PC-3 (cell line): ENCODE measurements at regions not wholly inside any gene's neighbourhood (a gene's known extent, or its start where the extent isn't known, plus 50 kb on each side); places are given as distances from the start of the nearest gene placed in this dataset.

Experiments used
- ATAC-seq: fragments of 200-7000 bp; cut with Tn5 transposase; 2 replicates; pipeline ENCODE4 v1.9.1; 2020; ENCODE audit warnings: mild to moderate bottlenecking, moderate library complexity
- BruUV-seq: library from RNA; stranded (reverse); fragments of 400-500 nt; replicated peaks from 2 replicates; lab custom pipeline; 2021; lab: Mats Ljungman, UMichigan
- CTCF ChIA-PET: fragments of 300-600 bp; sonication (Branson Sonifier 250); formaldehyde crosslinking; loops from one replicate; lab custom pipeline; 2022; ENCODE audit warnings: antibody characterized with exemption; lab: Charles Lee
- POLR2A ChIA-PET: fragments of 300-600 bp; sonication (Branson Sonifier 250); formaldehyde crosslinking; loops from one replicate; lab custom pipeline; 2022; ENCODE audit warnings: antibody characterized with exemption; ENCODE audit not compliant: unreplicated experiment; lab: Charles Lee
- DNase-seq: peaks from one replicate; pipeline ENCODE4 v3.0.0-alpha.2; 2015
- H2AFZ ChIP-seq: fragments of 300-600 bp; sonication (generic); 2 replicates; pipeline ENCODE4 v1.6.0; 2016; ENCODE audit warnings: antibody characterized with exemption, low read length
- H3F3A ChIP-seq: fragments of 300-600 bp; sonication (generic); one replicate; pipeline ENCODE4 v1.6.0; 2017; ENCODE audit warnings: antibody characterized with exemption, low read length, control low read depth, mild to moderate bottlenecking; ENCODE audit not compliant: unreplicated experiment
- H3K27ac ChIP-seq: fragments of 300-600 bp; sonication (generic); 2 replicates; pipeline ENCODE4 v1.5.1; 2016; ENCODE audit warnings: mild to moderate bottlenecking, low read length
- H3K27me3 ChIP-seq: fragments of 300-600 bp; sonication (generic); 2 replicates; pipeline ENCODE4 v1.6.1; 2016; ENCODE audit warnings: low read length, mixed read lengths
- H3K36me3 ChIP-seq: fragments of 300-600 bp; sonication (generic); 2 replicates; pipeline ENCODE4 v1.6.1; 2016; ENCODE audit warnings: low read depth, mixed run types, low read length, mixed read lengths
- H3K4me1 ChIP-seq: fragments of 300-600 bp; sonication (generic); 2 replicates; pipeline ENCODE4 v1.5.1; 2016; ENCODE audit warnings: low read length; ENCODE audit not compliant: insufficient read depth
- H3K4me2 ChIP-seq: fragments of 300-600 bp; sonication (generic); 2 replicates; pipeline ENCODE4 v1.6.0; 2016; ENCODE audit warnings: low read length
- H3K4me3 ChIP-seq: fragments of 300-600 bp; sonication (generic); 2 replicates; pipeline ENCODE4 v1.5.1; 2016; ENCODE audit warnings: mild to moderate bottlenecking, low read length, mixed read lengths
- H3K79me2 ChIP-seq: fragments of 300-600 bp; sonication (generic); 2 replicates; pipeline ENCODE4 v1.6.1; 2017; ENCODE audit warnings: low read length, mixed read lengths
- H3K9ac ChIP-seq: fragments of 300-600 bp; sonication (generic); 2 replicates; pipeline ENCODE4 v1.6.0; 2016; ENCODE audit warnings: mild to moderate bottlenecking, low read length
- H3K9me2 ChIP-seq: fragments of 300-600 bp; sonication (generic); replicated peaks from 2 replicates; pipeline ENCODE4 v1.6.1; 2016; ENCODE audit warnings: mixed run types, low read length, mixed read lengths
- H3K9me3 ChIP-seq: fragments of 300-600 bp; sonication (generic); 2 replicates; pipeline ENCODE4 v1.6.1; 2016; ENCODE audit warnings: low read length, mixed read lengths
- H4K20me1 ChIP-seq: fragments of 300-600 bp; sonication (generic); 2 replicates; pipeline ENCODE4 v1.6.1; 2016; ENCODE audit warnings: low read length, mixed read lengths
- CTCF ChIP-seq: fragments of 300-600 bp; sonication (generic); conservative IDR thresholded peaks from 2 replicates; pipeline ENCODE4 v1.5.1; 2017; ENCODE audit warnings: antibody characterized with exemption, low read depth, mild to moderate bottlenecking, low read length
- EZH2 ChIP-seq: fragments of 300-600 bp; sonication (generic); IDR thresholded peaks from one replicate; pipeline ENCODE4 v1.6.1; 2017; ENCODE audit warnings: antibody characterized with exemption, mild to moderate bottlenecking, low read length; ENCODE audit not compliant: unreplicated experiment
- EZH2phosphoT487 ChIP-seq: fragments of 300-600 bp; sonication (generic); IDR thresholded peaks from 2 replicates; pipeline ENCODE4 v1.6.1; 2018; ENCODE audit warnings: mild to moderate bottlenecking, antibody characterized with exemption, low read length, borderline replicate concordance
- intact Hi-C: fragments of 100-400 bp; cut with micrococcal nuclease; formaldehyde crosslinking; loops from 2 replicates; pipeline ENCODE4 v1.9.0; 2023

- no peak overlapping the region for H3K4me3 ChIP-seq
- TF ChIP-seq EZH2phosphoT487 (no peak), CTCF (peak; percentile 64)
- POLR2A ChIA-PET, result no interaction called here
- H3F3A ChIP-seq, result no peaks in the 10 kb centered on the region
- ATAC-seq (no peak), DNase-seq (peak; percentile 53)
- H3K4me2 ChIP-seq, result no peak overlapping the region
- no peak overlapping the region for H2AFZ ChIP-seq
- H3K79me2 ChIP-seq, result no peaks in the 10 kb centered on the region
- CTCF ChIA-PET, result no interaction called here
- no peaks in the 10 kb centered on the region for H4K20me1 ChIP-seq
- no peaks in the 10 kb centered on the region for H3K9me3 ChIP-seq
- no peaks in the 10 kb centered on the region for H3K4me1 ChIP-seq
- intact Hi-C loops, result no loop called here
- no peaks in the 10 kb centered on the region for H3K36me3 ChIP-seq
- H3K27me3 ChIP-seq, result peaks cover 13% of the 10 kb centered on the region
- no peak overlapping the region for H3K27ac ChIP-seq
- H3K9me2 ChIP-seq, result no peaks in the 10 kb centered on the region
- BruUV-seq, result no TSS peak
- no peak overlapping the region for H3K9ac ChIP-seq
Observed at GRCh38 chr4:110970642-110971041, 347.8 kb upstream of the PITX2 start.

GRCh38 chr4:110975338-110975737 is 352.5 kb upstream of the PITX2 start:
- H3K4me2 ChIP-seq, result no peak overlapping the region
- H3K4me1 ChIP-seq, result no peaks in the 10 kb centered on the region
- CTCF ChIA-PET, result no interaction called here
- H3K4me3 ChIP-seq, result no peak overlapping the region
- H2AFZ ChIP-seq, result no peak overlapping the region
- H3K9me3 ChIP-seq, result no peaks in the 10 kb centered on the region
- intact Hi-C loops, result no loop called here
- no TSS peak for BruUV-seq
- no peaks in the 10 kb centered on the region for H3K36me3 ChIP-seq
- ATAC-seq, result no peak
- no peaks in the 10 kb centered on the region for H4K20me1 ChIP-seq
- no peak overlapping the region for H3K9ac ChIP-seq
- POLR2A ChIA-PET, result no interaction called here
- H3K27me3 ChIP-seq, result no peaks in the 10 kb centered on the region
- TF ChIP-seq EZH2phosphoT487 (no peak), EZH2 (no peak), CTCF (no peak)
- H3K27ac ChIP-seq, result no peak overlapping the region
- no peaks in the 10 kb centered on the region for H3K9me2 ChIP-seq
- H3K79me2 ChIP-seq, result no peaks in the 10 kb centered on the region
- DNase-seq, result no peak
- no peaks in the 10 kb centered on the region for H3F3A ChIP-seq

- no peak overlapping the region for H3K4me2 ChIP-seq
- H3K9me2 ChIP-seq, result no peaks in the 10 kb centered on the region
- no peak overlapping the region for H2AFZ ChIP-seq
- BruUV-seq, result no TSS peak
- no peak overlapping the region for H3K27ac ChIP-seq
- CTCF ChIA-PET, result no interaction called here
- H3F3A ChIP-seq, result no peaks in the 10 kb centered on the region
- H3K27me3 ChIP-seq, result no peaks in the 10 kb centered on the region
- ATAC-seq (no peak), DNase-seq (no peak)
- no peaks in the 10 kb centered on the region for H4K20me1 ChIP-seq
- no peaks in the 10 kb centered on the region for H3K4me1 ChIP-seq
- no peaks in the 10 kb centered on the region for H3K9me3 ChIP-seq
- no peak overlapping the region for H3K9ac ChIP-seq
- intact Hi-C loops, result no loop called here
- no peaks in the 10 kb centered on the region for H3K79me2 ChIP-seq
- H3K4me3 ChIP-seq, result no peak overlapping the region
- TF ChIP-seq CTCF, result no peak
- TF ChIP-seq EZH2phosphoT487, result no peak
- TF ChIP-seq EZH2, result no peak
- no peaks in the 10 kb centered on the region for H3K36me3 ChIP-seq
- POLR2A ChIA-PET, result no interaction called here
Observed at GRCh38 chr4:110977554-110977953, 354.7 kb upstream of the PITX2 start.
